ENCODE measurements at regions not wholly inside any gene's neighbourhood (a gene's known extent, or its start where the extent isn't known, plus 50 kb on each side); places are given as distances from the start of the nearest gene placed in this dataset.

GRCh38 chr3:104460477-104461406, 906.0 kb upstream of the ALCAM start:
- ChIA-PET CTCF (interaction anchor here (0.8 kb wide), 1 partner anchor 15 kb away, joined by 3 read pairs; no protein-coding TSS in a partner anchor), POLR2A (no interaction called here)
- DNase-seq (ENCODE audit: extremely low spot score), result no peak
- TF ChIP-seq CTCF (IDR thresholded peaks at IDR 0.05; ENCODE audit: control extremely low read depth, extremely low read depth, low read depth, missing control alignments), result no peak

GRCh38 chr3:104461431-104461830, 905.3 kb upstream of the ALCAM start:
- no peak for DNase-seq (ENCODE audit: extremely low spot score)
- CTCF ChIA-PET, result interaction anchor here (0.7 to 1.5 kb wide), 4 partner anchors 13 to 90 kb away, joined by 3 to 4 read pairs (median 3); no protein-coding TSS in a partner anchor
- TF ChIP-seq CTCF (IDR thresholded peaks at IDR 0.05; ENCODE audit: control extremely low read depth, extremely low read depth, low read depth, missing control alignments), result no peak
- POLR2A ChIA-PET, result no interaction called here

GRCh38 chr3:104472221-104472620, 894.5 kb upstream of the ALCAM start:
- ChIA-PET POLR2A (no interaction called here), CTCF (no interaction called here)
- TF ChIP-seq CTCF (IDR thresholded peaks at IDR 0.05; ENCODE audit: control extremely low read depth, extremely low read depth, low read depth, missing control alignments), result no peak
- DNase-seq (ENCODE audit: extremely low spot score), result no peak

- ChIA-PET POLR2A (no interaction called here), CTCF (interaction anchor here (1.7 kb wide), 1 partner anchor 12 kb away, joined by 4 read pairs; no protein-coding TSS in a partner anchor)
- DNase-seq (ENCODE audit: extremely low spot score), result no peak
- no peak for TF ChIP-seq CTCF (IDR thresholded peaks at IDR 0.05; ENCODE audit: control extremely low read depth, extremely low read depth, low read depth, missing control alignments)
Measured at GRCh38 chr3:104474011-104474410, 892.7 kb upstream of the ALCAM start.

GRCh38 chr3:104503022-104503421, 863.7 kb upstream of the ALCAM start:
- ChIA-PET POLR2A (no interaction called here), CTCF (interaction anchor here (1.5 to 1.8 kb wide), 2 partner anchors 9 kb away, joined by 3 to 4 read pairs; no protein-coding TSS in a partner anchor)
- TF ChIP-seq CTCF (IDR thresholded peaks at IDR 0.05; ENCODE audit: control extremely low read depth, extremely low read depth, low read depth, missing control alignments), result no peak
- no peak for DNase-seq (ENCODE audit: extremely low spot score)

GRCh38 chr3:104510131-104510849, 856.4 kb upstream of the ALCAM start:
- POLR2A ChIA-PET, result no interaction called here
- TF ChIP-seq CTCF (IDR thresholded peaks at IDR 0.05; ENCODE audit: control extremely low read depth, extremely low read depth, low read depth, missing control alignments), result no peak
- CTCF ChIA-PET, result no interaction called here
- no peak for DNase-seq (ENCODE audit: extremely low spot score)

Data from GM10248 (cell line).